Neuronal stem cell (in vitro differentiated cells): ENCODE measurements at regions not wholly inside any gene's neighbourhood (a gene's known extent, or its start where the extent isn't known, plus 50 kb on each side); places are given as distances from the start of the nearest gene placed in this dataset.

ENCODE experiments used
- DNase-seq: peaks from one replicate; pipeline ENCODE4 v3.0.0-alpha.2; 2013; ENCODE audit warnings: low spot score
- H2AFZ ChIP-seq: one replicate; pipeline ENCODE4 v1.6.1; 2013; ENCODE audit warnings: mild to moderate bottlenecking, low read length, inconsistent platforms
- H2AK5ac ChIP-seq: 2 replicates; pipeline ENCODE4 v1.6.1; 2013; ENCODE audit warnings: low read depth, mild to moderate bottlenecking, inconsistent platforms, low read length, moderate library complexity, mixed read lengths
- H2BK120ac ChIP-seq: 2 replicates; pipeline ENCODE4 v1.6.1; 2013; ENCODE audit warnings: low read depth, mild to moderate bottlenecking, inconsistent platforms, low read length, moderate library complexity, mixed read lengths
- H2BK12ac ChIP-seq: one replicate; pipeline ENCODE4 v1.6.1; 2013; ENCODE audit warnings: low read length, inconsistent platforms
- H2BK15ac ChIP-seq: 2 replicates; pipeline ENCODE4 v1.6.1; 2013; ENCODE audit warnings: mild to moderate bottlenecking, low read length, inconsistent platforms, mixed read lengths
- H2BK5ac ChIP-seq: one replicate; pipeline ENCODE4 v1.6.1; 2013; ENCODE audit warnings: inconsistent platforms, mild to moderate bottlenecking, low read length, moderate library complexity
- H3K14ac ChIP-seq: one replicate; pipeline ENCODE4 v1.6.1; 2013; ENCODE audit warnings: low read length, inconsistent platforms
- H3K18ac ChIP-seq: 2 replicates; pipeline ENCODE4 v1.6.1; 2013; ENCODE audit warnings: low read length, inconsistent platforms
- H3K23ac ChIP-seq: 2 replicates; pipeline ENCODE4 v1.6.1; 2013; ENCODE audit warnings: low read depth, mild to moderate bottlenecking, mixed read lengths, low read length, inconsistent platforms; ENCODE audit not compliant: poor library complexity
- H3K27ac ChIP-seq: replicated peaks from 3 replicates; pipeline ENCODE4 v1.5.1; 2013; ENCODE audit warnings: low read length, inconsistent platforms
- H3K27me3 ChIP-seq, 3 experiments: 2 replicates each; pipeline ENCODE4 v1.6.1; 2013; ENCODE audit warnings: low read length in 3 of 3, mild to moderate bottlenecking in 2 of 3, inconsistent platforms in 1 of 3, low read depth in 1 of 3, mixed read lengths in 1 of 3, moderate library complexity in 1 of 3; ENCODE audit not compliant: control insufficient read depth in 3 of 3, insufficient read depth in 3 of 3
- H3K36me3 ChIP-seq, 2 donors: replicated peaks in 1 of 2; 2 replicates each; pipeline ENCODE4 v1.6.1; 2013; ENCODE audit warnings: low read length in 2 of 2; ENCODE audit not compliant: control insufficient read depth in 2 of 2, insufficient read depth in 2 of 2
- H3K4ac ChIP-seq: 2 replicates; pipeline ENCODE4 v1.6.1; 2013; ENCODE audit warnings: inconsistent platforms, mild to moderate bottlenecking, low read length, moderate library complexity
- H3K4me1 ChIP-seq, 2 donors: 1 replicate in 1 of 2; 2 replicates in 1 of 2; pipeline ENCODE4 v1.6.1; 2013; ENCODE audit warnings: low read length in 2 of 2, low read depth in 1 of 2; ENCODE audit not compliant: control insufficient read depth in 2 of 2, insufficient read depth in 1 of 2
- H3K4me2 ChIP-seq: one replicate; pipeline ENCODE4 v1.6.1; 2013; ENCODE audit warnings: mild to moderate bottlenecking, low read length, inconsistent platforms; ENCODE audit not compliant: insufficient read depth, poor library complexity, severe bottlenecking
- H3K4me3 ChIP-seq, 2 donors: 2 replicates each; pipeline ENCODE4 v1.5.1; 2013; ENCODE audit warnings: low read length in 2 of 2, mild to moderate bottlenecking in 2 of 2, inconsistent platforms in 1 of 2, moderate library complexity in 1 of 2
- H3K79me1 ChIP-seq: one replicate; pipeline ENCODE4 v1.6.1; 2013; ENCODE audit warnings: low read depth, mild to moderate bottlenecking, inconsistent platforms, low read length, moderate library complexity
- H3K9ac ChIP-seq: one replicate; pipeline ENCODE4 v1.6.1; 2013; ENCODE audit warnings: mild to moderate bottlenecking, low read depth, low read length, inconsistent platforms; ENCODE audit not compliant: poor library complexity
- H3K9me3 ChIP-seq, 2 donors: replicated peaks in 1 of 2; 2 replicates each; pipeline versions ENCODE3 to v1.6.1; 2013; ENCODE audit warnings: low read length in 2 of 2, mild to moderate bottlenecking in 2 of 2, inconsistent platforms in 1 of 2, low read depth in 1 of 2, mixed read lengths in 1 of 2, moderate library complexity in 1 of 2; ENCODE audit not compliant: control insufficient read depth in 2 of 2, insufficient read depth in 1 of 2
- H4K8ac ChIP-seq: one replicate; pipeline ENCODE4 v1.6.1; 2013; ENCODE audit warnings: low read depth, mild to moderate bottlenecking, inconsistent platforms, low read length, moderate library complexity
- H4K91ac ChIP-seq: one replicate; pipeline ENCODE4 v1.6.1; 2013; ENCODE audit warnings: low read length, low read depth, mild to moderate bottlenecking, inconsistent platforms; ENCODE audit not compliant: poor library complexity
- WGBS, 2 donors: extraction: QIAGEN DNeasy Blood & Tissue Kit; methylation state at CpG; one replicate each; pipeline ENCODE4 v1.1.7; 2013; ENCODE audit warnings: missing lambda C conversion rate in 2 of 2, mixed read lengths in 1 of 2; ENCODE audit not compliant: insufficient read length in 2 of 2, insufficient replicate concordance in 1 of 2; ENCODE audit errors: extremely low coverage in 2 of 2; 5-methylcytosine and 5-hydroxymethylcytosine counted together

DNA sequence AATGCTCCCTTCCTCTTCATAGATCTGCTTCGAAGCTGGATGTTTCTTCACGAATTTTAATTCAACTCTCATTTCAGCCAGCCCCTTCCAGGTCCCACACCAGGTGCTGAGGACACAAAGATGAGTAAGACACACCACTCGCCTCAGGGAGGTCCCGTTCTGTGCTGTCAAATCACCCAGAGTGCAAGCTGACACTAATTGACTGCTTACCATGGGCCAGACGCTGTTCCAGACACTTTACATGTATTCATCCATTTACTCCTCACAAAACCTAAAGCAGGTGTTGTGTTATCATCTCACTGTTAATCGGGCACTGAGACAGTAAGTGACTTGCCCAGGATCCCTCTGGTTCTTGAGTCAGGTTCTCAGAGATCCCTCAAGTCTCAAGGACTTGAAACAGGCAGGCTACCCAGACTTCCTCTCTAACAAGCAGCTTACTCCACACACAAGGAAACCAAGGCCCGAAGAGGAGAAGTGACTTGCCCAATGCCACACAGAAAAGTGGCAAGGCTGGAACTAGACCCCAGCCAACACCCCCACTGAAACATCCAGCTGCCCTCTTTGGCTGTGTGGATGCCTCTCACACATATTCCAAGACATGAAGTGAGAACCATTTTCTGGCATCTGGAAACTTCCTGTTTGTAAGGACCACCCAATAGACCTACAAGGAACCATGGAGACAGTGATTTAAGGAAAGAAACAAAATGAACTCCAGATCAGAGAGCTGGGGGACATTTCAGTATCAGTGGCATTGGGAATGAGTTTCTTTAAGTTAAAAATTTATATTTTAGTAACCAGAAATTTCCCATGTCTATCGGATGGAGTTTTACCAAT lies 174.5 kb downstream of the CDC5L start:
- Histone ChIP-seq H3K4me1 (peaks cover 0 to 5% of the 10 kb centered on the region in 2 donors), H3K79me1 (no peaks in the 10 kb centered on the region), H3K18ac (no peak overlapping the region), H3K4ac (no peak overlapping the region), H2BK15ac (no peak overlapping the region), H3K36me3 (no peaks in the 10 kb centered on the region), H3K9ac (no peak overlapping the region), H2AFZ (no peak overlapping the region), H3K9me3 (no peaks in the 10 kb centered on the region), H2AK5ac (no peak overlapping the region), H3K27ac (no peak overlapping the region), H3K27me3 (no peaks in the 10 kb centered on the region), H3K14ac (no peak overlapping the region), H3K4me3 (no peak overlapping the region), H4K8ac (no peak overlapping the region), H3K4me2 (no peak overlapping the region), H3K23ac (no peak overlapping the region), H4K91ac (no peak overlapping the region), H2BK5ac (no peak overlapping the region), H2BK120ac (no peak overlapping the region), H2BK12ac (no peak overlapping the region)
- no CpG with 5 or more reads among the region's 8 CpGs for WGBS, 2 donors
- DNase-seq, result no peak

DNA sequence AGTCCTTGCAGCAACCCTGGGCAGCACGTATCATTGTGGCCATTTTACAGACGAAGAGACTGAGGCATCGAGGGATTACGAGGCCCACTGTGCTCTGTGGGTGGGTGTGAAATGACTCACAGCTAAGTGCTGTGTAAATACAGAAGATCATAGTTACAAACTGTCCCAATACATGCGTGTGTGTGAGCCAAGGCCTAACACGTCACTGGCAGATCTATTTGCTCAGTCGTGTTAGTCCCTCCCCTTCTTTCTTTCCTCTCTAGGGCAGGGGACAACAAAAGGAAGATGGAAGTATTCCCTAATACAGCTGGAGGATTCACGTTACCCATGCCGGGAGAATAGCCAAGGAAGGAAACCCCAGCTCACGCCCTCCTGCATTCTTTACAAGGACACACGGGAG lies 175.9 kb downstream of the CDC5L start:
- Histone ChIP-seq H3K9me3 (no peaks in the 10 kb centered on the region), H3K4ac (no peak overlapping the region), H3K79me1 (no peaks in the 10 kb centered on the region), H3K9ac (no peak overlapping the region), H2BK120ac (no peak overlapping the region), H3K18ac (no peak overlapping the region), H3K23ac (no peak overlapping the region), H3K27ac (no peak overlapping the region), H4K8ac (no peak overlapping the region), H3K4me1 (peaks cover 0 to 5% of the 10 kb centered on the region in 2 donors), H3K4me3 (no peak overlapping the region), H2BK15ac (no peak overlapping the region), H3K14ac (no peak overlapping the region), H4K91ac (no peak overlapping the region), H3K4me2 (no peak overlapping the region), H3K27me3 (peaks cover 0 to 4% (median 0%) of the 10 kb centered on the region in 3 experiments), H2AFZ (peak overlapping the region; percentile 21), H3K36me3 (no peaks in the 10 kb centered on the region), H2BK5ac (no peak overlapping the region), H2BK12ac (no peak overlapping the region), H2AK5ac (peak overlapping the region; percentile 29)
- no CpG with 5 or more reads among the region's 11 CpGs for WGBS, 2 donors
- no peak for DNase-seq

DNA sequence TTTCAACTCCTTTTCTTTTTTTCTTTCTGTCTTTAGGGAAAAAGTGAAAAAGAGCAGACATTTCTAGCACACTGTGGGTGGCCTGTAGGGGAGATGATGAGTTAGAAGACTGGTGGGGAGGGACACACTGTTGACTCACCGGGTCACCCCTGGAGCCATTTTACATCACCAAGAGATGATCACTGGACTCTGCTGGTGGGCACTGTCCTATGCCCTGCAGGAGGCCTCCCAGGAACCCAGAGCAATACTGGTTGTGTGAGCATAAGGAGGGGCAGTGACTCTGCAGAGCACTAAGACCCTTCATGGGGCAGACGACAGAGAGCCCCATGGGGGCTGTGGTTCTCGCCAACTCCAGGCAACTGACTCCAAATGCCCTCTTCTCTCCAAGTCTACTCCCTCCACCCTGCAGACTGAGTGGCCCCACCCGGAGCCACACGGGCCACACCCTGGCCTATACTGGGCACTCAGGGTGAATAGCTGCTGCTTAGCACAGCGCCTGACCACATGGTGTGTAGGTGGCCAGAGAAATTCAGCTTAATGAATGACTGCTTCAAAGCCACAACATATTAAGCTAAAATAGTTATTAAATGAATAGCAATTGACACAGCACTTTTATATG lies 177.5 kb downstream of the CDC5L start:
- no peak overlapping the region for H2AK5ac ChIP-seq
- H3K18ac ChIP-seq, result no peak overlapping the region
- H3K9ac ChIP-seq, result no peak overlapping the region
- peaks cover 0 to 2% of the 10 kb centered on the region in 2 donors for H3K4me1 ChIP-seq
- H2BK12ac ChIP-seq, result no peak overlapping the region
- no peak overlapping the region for H4K91ac ChIP-seq
- H3K23ac ChIP-seq, result no peak overlapping the region
- no peak overlapping the region for H3K4me2 ChIP-seq
- H4K8ac ChIP-seq, result no peak overlapping the region
- H3K27me3 ChIP-seq, result peaks cover 0 to 4% (median 0%) of the 10 kb centered on the region in 3 experiments
- H2BK120ac ChIP-seq, result no peak overlapping the region
- WGBS, 2 donors, result no CpG with 5 or more reads among the region's 6 CpGs
- H3K4ac ChIP-seq, result no peak overlapping the region
- no peak overlapping the region for H3K14ac ChIP-seq
- H2BK15ac ChIP-seq, result no peak overlapping the region
- no peak for DNase-seq
- no peak overlapping the region for H2AFZ ChIP-seq
- no peaks in the 10 kb centered on the region for H3K79me1 ChIP-seq
- H3K4me3 ChIP-seq, result no peak overlapping the region
- H3K36me3 ChIP-seq, result no peaks in the 10 kb centered on the region
- no peak overlapping the region for H2BK5ac ChIP-seq
- no peaks in the 10 kb centered on the region for H3K9me3 ChIP-seq
- no peak overlapping the region for H3K27ac ChIP-seq

DNA sequence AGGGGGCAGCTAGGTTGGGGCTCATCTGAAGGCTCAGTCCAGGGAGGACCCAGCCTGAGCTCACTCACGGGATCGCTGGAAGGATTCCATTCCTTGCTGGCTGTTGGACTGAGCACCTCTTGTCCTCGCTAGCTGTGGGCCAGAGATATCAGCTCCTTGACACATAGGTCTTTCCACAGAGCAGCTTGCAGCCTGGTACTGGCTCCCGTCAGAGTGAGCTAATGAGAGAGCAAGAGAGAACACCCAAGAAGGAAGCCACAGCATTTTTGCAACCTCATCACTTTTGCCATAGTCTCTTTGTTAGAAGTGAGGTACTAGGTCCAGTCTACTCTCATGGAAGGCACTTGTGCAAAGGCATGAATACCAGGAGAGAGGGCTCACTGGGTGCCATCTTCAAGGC lies 179.9 kb downstream of the CDC5L start:
- no peak overlapping the region for H2BK15ac ChIP-seq
- H2BK120ac ChIP-seq, result no peak overlapping the region
- no peak overlapping the region for H3K4me2 ChIP-seq
- no peak overlapping the region for H3K14ac ChIP-seq
- no peaks in the 10 kb centered on the region for H3K79me1 ChIP-seq
- no peak overlapping the region for H4K8ac ChIP-seq
- H3K4me1 ChIP-seq, result peaks cover 0 to 2% of the 10 kb centered on the region in 2 donors
- no peaks in the 10 kb centered on the region for H3K36me3 ChIP-seq
- H3K4ac ChIP-seq, result no peak overlapping the region
- no peak overlapping the region for H2AFZ ChIP-seq
- no peak overlapping the region for H3K27ac ChIP-seq
- no peak overlapping the region for H3K23ac ChIP-seq
- H3K4me3 ChIP-seq, result no peak overlapping the region
- no peak overlapping the region for H2AK5ac ChIP-seq
- DNase-seq, result no peak
- peaks cover 0 to 4% (median 0%) of the 10 kb centered on the region in 3 experiments for H3K27me3 ChIP-seq
- no peak overlapping the region for H2BK5ac ChIP-seq
- no peak overlapping the region for H2BK12ac ChIP-seq
- no peak overlapping the region for H3K18ac ChIP-seq
- H4K91ac ChIP-seq, result no peak overlapping the region
- whole genome bisulfite sequencing, 2 donors, result no CpG with 5 or more reads among the region's 4 CpGs
- H3K9me3 ChIP-seq, result no peaks in the 10 kb centered on the region
- no peak overlapping the region for H3K9ac ChIP-seq
